B cell (primary cell): ENCODE measurements at regions not wholly inside any gene's neighbourhood (a gene's known extent, or its start where the extent isn't known, plus 50 kb on each side); places are given as distances from the start of the nearest gene placed in this dataset.

Experiments
- ATAC-seq: fragments of 200-7000 bp; cut with Tn5 transposase; one replicate; pipeline ENCODE4 v1.10.0; 2021; ENCODE audit warnings: low read depth, mild to moderate bottlenecking, moderate number of reproducible peaks, moderate library complexity
- CTCF ChIA-PET: fragments of 350-600 bp; sonication (Branson Sonifier 250); formaldehyde crosslinking; loops from one replicate; lab custom pipeline; 2021; ENCODE audit warnings: antibody characterized with exemption, inconsistent platforms; lab: Charles Lee
- POLR2A ChIA-PET: fragments of 350-600 bp; sonication (Branson Sonifier 250); formaldehyde crosslinking; loops from one replicate; lab custom pipeline; 2021; ENCODE audit warnings: antibody characterized with exemption; lab: Charles Lee
- DNase-seq: peaks from one replicate; pipeline ENCODE4 v3.0.0; 2013
- H2AFZ ChIP-seq: 2 replicates; pipeline ENCODE4 v1.6.1; 2012; ENCODE audit warnings: mild to moderate bottlenecking, low read depth, low read length; ENCODE audit not compliant: insufficient read depth, poor library complexity, severe bottlenecking
- H3K27ac ChIP-seq, 2 donors: 1 replicate in 1 of 2; 2 replicates in 1 of 2; pipeline ENCODE4 v1.5.1; 2012 to 2013; ENCODE audit warnings: low read length in 2 of 2, mild to moderate bottlenecking in 2 of 2, moderate library complexity in 1 of 2
- H3K27me3 ChIP-seq, 4 experiments: fragments of 200-600 bp in 1 of 4; sonication (generic) in 1 of 4; replicated peaks in 1 of 4; 1 replicate in 2 of 4; 2 replicates in 2 of 4; pipeline versions ENCODE4 v1.6.1 to v1.7.0; 2013 to 2016; ENCODE audit warnings: low read length in 3 of 4, mild to moderate bottlenecking in 2 of 4, mixed read lengths in 1 of 4, moderate library complexity in 1 of 4; ENCODE audit not compliant: insufficient read depth in 4 of 4, control insufficient read depth in 3 of 4; ENCODE audit errors: control extremely low read depth in 1 of 4
- H3K36me3 ChIP-seq, 2 experiments: replicated peaks in 1 of 2; 1 replicate in 1 of 2; 2 replicates in 1 of 2; pipeline versions ENCODE4 v1.6.1 to v1.7.1; 2013; ENCODE audit warnings: low read length in 1 of 2; ENCODE audit not compliant: insufficient read depth in 2 of 2, control insufficient read depth in 1 of 2; ENCODE audit errors: control extremely low read depth in 1 of 2, extremely low read depth in 1 of 2
- H3K4me1 ChIP-seq, 2 donors: fragments of 200-600 bp in 1 of 2; sonication (generic) in 1 of 2; 1 replicate in 1 of 2; 2 replicates in 1 of 2; pipeline versions ENCODE4 v1.5.1 to v1.6.1; 2013 to 2017; ENCODE audit warnings: low read length in 2 of 2; ENCODE audit not compliant: control insufficient read depth in 2 of 2, insufficient read depth in 2 of 2
- H3K4me2 ChIP-seq: replicated peaks from 2 replicates; pipeline ENCODE3; 2012; ENCODE audit warnings: mild to moderate bottlenecking, low read depth, low read length; ENCODE audit not compliant: poor library complexity, severe bottlenecking
- H3K4me3 ChIP-seq, 5 experiments: fragments of 200-600 bp in 1 of 5; sonication (generic) in 1 of 5; 1 replicate in 3 of 5; 2 replicates in 2 of 5; pipeline versions ENCODE4 v1.5.1 to v1.7.0; 2011 to 2016; ENCODE audit warnings: low read length in 4 of 5, mild to moderate bottlenecking in 4 of 5, low read depth in 2 of 5, control low read depth in 1 of 5, moderate library complexity in 1 of 5; ENCODE audit not compliant: insufficient read depth in 1 of 5; ENCODE audit errors: control extremely low read depth in 1 of 5, extremely low read depth in 1 of 5
- H3K79me2 ChIP-seq: fragments of 200-600 bp; sonication (generic); one replicate; pipeline ENCODE4 v1.6.0; 2016; ENCODE audit warnings: low read length; ENCODE audit not compliant: control insufficient read depth, insufficient read depth
- H3K9ac ChIP-seq: fragments of 200-600 bp; sonication (generic); 2 replicates; pipeline ENCODE4 v1.6.1; 2017; ENCODE audit warnings: mild to moderate bottlenecking, low read length, moderate library complexity
- H3K9me3 ChIP-seq, 3 donors: one replicate each; pipeline versions ENCODE4 v1.6.1 to v1.7.1; 2013; ENCODE audit warnings: low read length in 2 of 3; ENCODE audit not compliant: control insufficient read depth in 2 of 3, insufficient read depth in 1 of 3; ENCODE audit errors: control extremely low read depth in 1 of 3
- H4K20me1 ChIP-seq: 2 replicates; pipeline ENCODE4 v1.6.0; 2012; ENCODE audit warnings: mild to moderate bottlenecking, low read length; ENCODE audit not compliant: insufficient read depth, control insufficient read depth, poor library complexity, severe bottlenecking
- H3K27ac Mint-ChIP-seq: one replicate; pipeline ENCODE4 v1.8.0; 2021; ENCODE audit warnings: mixed read lengths
- H3K27me3 Mint-ChIP-seq: one replicate; pipeline ENCODE4 v1.8.0; 2021; ENCODE audit warnings: mixed read lengths
- H3K4me1 Mint-ChIP-seq: one replicate; pipeline ENCODE4 v1.8.0; 2021; ENCODE audit warnings: mixed read lengths
- H3K4me3 Mint-ChIP-seq: one replicate; pipeline ENCODE4 v1.8.0; 2021; ENCODE audit warnings: mixed read lengths
- H3K9me3 Mint-ChIP-seq: one replicate; pipeline ENCODE4 v1.8.0; 2022; ENCODE audit warnings: mixed read lengths; ENCODE audit not compliant: insufficient read depth
- EZH2 ChIP-seq: IDR thresholded peaks from 2 replicates; pipeline ENCODE4 v1.6.1; 2012; ENCODE audit warnings: borderline replicate concordance, low read depth, mild to moderate bottlenecking, moderate library complexity, low read length; ENCODE audit not compliant: insufficient read depth, poor library complexity, severe bottlenecking
- WGBS: methylation state at CpG from one replicate; pipeline ENCODE4 v1.1.5; 2013; ENCODE audit warnings: missing lambda C conversion rate; ENCODE audit not compliant: insufficient coverage; 5-methylcytosine and 5-hydroxymethylcytosine counted together
- intact Hi-C: fragments of 100-400 bp; cut with micrococcal nuclease; formaldehyde crosslinking; loops from one replicate; pipeline ENCODE4 v1.10.0; 2022
- TF ChIP-seq, protein P1 (sequence below): fragments of 200-600 bp; IDR thresholded peaks from one replicate; pipeline ENCODE4 v1.8.0; 2022; ENCODE audit warnings: antibody characterized with exemption, mild to moderate bottlenecking

DNA sequence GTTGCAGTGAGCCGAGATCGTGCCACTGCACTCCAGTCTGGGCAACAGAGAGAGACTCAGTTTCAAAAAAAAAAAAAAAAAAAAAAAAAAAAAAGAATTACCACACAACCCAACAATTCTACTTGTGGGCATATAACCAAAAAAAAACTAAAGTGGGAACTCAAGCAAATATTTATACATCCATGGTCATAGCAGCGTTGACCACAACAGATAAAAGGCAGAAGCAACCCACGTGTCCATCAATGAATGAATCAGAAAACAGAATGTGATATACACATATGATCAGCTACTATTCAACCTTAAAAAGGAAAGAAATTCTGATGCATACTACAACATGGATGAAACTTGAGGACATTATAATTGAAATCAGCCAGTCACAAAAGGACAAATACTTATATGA, 179.3 kb upstream of the NEBL start:
- ATAC-seq (no peak), DNase-seq (no peak)
- Histone ChIP-seq H2AFZ (no peak overlapping the region), H3K4me3 (no peak overlapping the region), H4K20me1 (no peaks in the 10 kb centered on the region), H3K9me3 (no peaks in the 10 kb centered on the region), H3K27ac (no peak overlapping the region), H3K79me2 (no peaks in the 10 kb centered on the region), H3K36me3 (no peaks in the 10 kb centered on the region), H3K27me3 (no peaks in the 10 kb centered on the region), H3K4me2 (no peak overlapping the region), H3K4me1 (no peaks in the 10 kb centered on the region), H3K9ac (no peak overlapping the region)
- H3K4me1 Mint-ChIP-seq: no peaks in the 10 kb centered on the region
- intact Hi-C loops: no loop called here
- no peak overlapping the region for H3K27ac Mint-ChIP-seq
- no peak overlapping the region for H3K4me3 Mint-ChIP-seq
- H3K27me3 Mint-ChIP-seq: peaks cover 12% of the 10 kb centered on the region
- CTCF ChIA-PET: no interaction called here
- POLR2A ChIA-PET: no interaction called here
- no peaks in the 10 kb centered on the region for H3K9me3 Mint-ChIP-seq
- WGBS: no CpG with 5 or more reads among the region's 4 CpGs
- TF ChIP-seq, protein P1, sequence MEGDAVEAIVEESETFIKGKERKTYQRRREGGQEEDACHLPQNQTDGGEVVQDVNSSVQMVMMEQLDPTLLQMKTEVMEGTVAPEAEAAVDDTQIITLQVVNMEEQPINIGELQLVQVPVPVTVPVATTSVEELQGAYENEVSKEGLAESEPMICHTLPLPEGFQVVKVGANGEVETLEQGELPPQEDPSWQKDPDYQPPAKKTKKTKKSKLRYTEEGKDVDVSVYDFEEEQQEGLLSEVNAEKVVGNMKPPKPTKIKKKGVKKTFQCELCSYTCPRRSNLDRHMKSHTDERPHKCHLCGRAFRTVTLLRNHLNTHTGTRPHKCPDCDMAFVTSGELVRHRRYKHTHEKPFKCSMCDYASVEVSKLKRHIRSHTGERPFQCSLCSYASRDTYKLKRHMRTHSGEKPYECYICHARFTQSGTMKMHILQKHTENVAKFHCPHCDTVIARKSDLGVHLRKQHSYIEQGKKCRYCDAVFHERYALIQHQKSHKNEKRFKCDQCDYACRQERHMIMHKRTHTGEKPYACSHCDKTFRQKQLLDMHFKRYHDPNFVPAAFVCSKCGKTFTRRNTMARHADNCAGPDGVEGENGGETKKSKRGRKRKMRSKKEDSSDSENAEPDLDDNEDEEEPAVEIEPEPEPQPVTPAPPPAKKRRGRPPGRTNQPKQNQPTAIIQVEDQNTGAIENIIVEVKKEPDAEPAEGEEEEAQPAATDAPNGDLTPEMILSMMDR: no peak
- no peak for TF ChIP-seq EZH2

DNA sequence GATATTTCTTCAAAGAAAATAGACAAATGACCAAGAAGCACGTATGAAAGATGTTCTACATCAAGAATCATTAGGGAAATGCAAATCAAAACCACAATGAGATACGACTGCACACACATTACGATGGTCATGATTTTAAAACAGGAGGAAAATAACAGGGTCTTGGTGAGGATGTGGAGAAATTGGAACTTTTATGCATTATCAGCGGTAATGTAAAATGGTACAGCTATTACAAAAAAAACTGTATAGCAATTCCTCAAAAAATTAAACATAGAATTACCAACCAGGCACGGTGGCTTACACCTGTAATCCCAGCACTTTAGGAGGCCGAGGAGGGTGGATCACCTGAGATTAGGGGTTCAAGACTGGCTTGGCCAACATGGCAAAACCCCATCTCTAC, 178.8 kb upstream of the NEBL start:
- TF ChIP-seq, protein P1: no peak
- TF ChIP-seq EZH2: no peak
- no peaks in the 10 kb centered on the region for H3K79me2 ChIP-seq
- no peak overlapping the region for H3K9ac ChIP-seq
- 90% methylated on average over 2 of the region's 6 CpGs for WGBS
- H3K27ac ChIP-seq: no peak overlapping the region
- ChIA-PET CTCF (no interaction called here), POLR2A (no interaction called here)
- no peaks in the 10 kb centered on the region for H3K27me3 ChIP-seq
- no peak overlapping the region for H3K4me3 ChIP-seq
- H3K4me2 ChIP-seq: no peak overlapping the region
- H2AFZ ChIP-seq: no peak overlapping the region
- Mint-ChIP-seq H3K9me3 (no peaks in the 10 kb centered on the region), H3K4me1 (no peaks in the 10 kb centered on the region), H3K27me3 (peaks cover 12% of the 10 kb centered on the region), H3K4me3 (no peak overlapping the region), H3K27ac (no peak overlapping the region)
- DNase-seq: no peak
- intact Hi-C loops: no loop called here
- no peaks in the 10 kb centered on the region for H3K36me3 ChIP-seq
- no peaks in the 10 kb centered on the region for H3K9me3 ChIP-seq
- no peaks in the 10 kb centered on the region for H4K20me1 ChIP-seq
- no peak for ATAC-seq
- H3K4me1 ChIP-seq: no peaks in the 10 kb centered on the region
